IPS-18c (cell line): ENCODE measurements at regions not wholly inside any gene's neighbourhood (a gene's known extent, or its start where the extent isn't known, plus 50 kb on each side); places are given as distances from the start of the nearest gene placed in this dataset.
"Not testable (repeated sequence)": the region's sequence is repeated elsewhere in the genome, so short reads cannot be mapped to it uniquely, and the experiment has no call there.

Experiments
- H3K4me3 ChIP-seq: 2 replicates; pipeline ENCODE4 v1.7.0; 2013; ENCODE audit warnings: low read depth, mild to moderate bottlenecking, low read length, moderate library complexity; ENCODE audit not compliant: insufficient read depth
- H3K9me3 ChIP-seq: one replicate; pipeline ENCODE4 v1.6.1; 2013; ENCODE audit warnings: mild to moderate bottlenecking, low read length, moderate library complexity; ENCODE audit not compliant: control insufficient read depth, insufficient read depth

DNA sequence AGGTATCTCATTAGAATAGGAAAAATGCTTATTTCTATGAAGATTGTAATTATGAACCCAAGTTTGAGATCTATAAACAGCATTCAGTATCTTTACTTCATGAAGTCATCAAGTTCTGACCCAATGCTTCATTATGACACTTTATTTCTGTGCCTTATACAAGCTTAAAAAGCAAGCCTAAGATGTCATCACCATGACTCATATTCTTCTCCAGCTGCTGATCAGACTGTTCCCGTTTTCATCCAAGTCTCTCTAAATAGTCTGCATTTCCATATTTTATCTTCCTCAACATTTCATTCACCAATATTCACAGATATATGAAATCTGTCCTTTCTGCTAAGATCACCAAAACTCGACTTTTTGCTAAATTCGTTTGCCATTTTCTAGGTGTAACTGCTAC is 1247.2 kb upstream of the PRR20A start:
- no peak overlapping the region for H3K4me3 ChIP-seq
- H3K9me3 ChIP-seq, result no peaks in the 10 kb centered on the region

DNA sequence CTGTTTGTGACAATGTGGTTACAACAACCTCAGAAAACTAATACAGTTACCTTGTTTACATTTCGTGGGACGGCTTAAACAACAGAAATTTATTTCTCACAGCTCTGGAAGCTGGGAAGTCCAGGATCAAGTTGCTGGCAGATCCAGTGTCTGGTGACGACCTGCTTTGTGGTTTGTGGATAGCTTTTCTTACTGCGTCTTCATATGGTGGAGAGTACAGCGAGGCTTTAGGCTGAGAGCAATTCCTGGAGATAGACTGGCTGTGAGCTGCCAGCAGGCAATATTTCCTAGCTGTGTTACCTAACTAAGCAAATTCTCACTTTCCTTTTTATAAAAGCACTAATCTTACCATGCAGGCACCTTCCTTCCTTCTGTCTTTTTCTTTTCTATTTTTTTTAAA is 1203.5 kb upstream of the PRR20A start:
- Histone ChIP-seq H3K9me3 (no peaks in the 10 kb centered on the region), H3K4me3 (no peak overlapping the region)

DNA sequence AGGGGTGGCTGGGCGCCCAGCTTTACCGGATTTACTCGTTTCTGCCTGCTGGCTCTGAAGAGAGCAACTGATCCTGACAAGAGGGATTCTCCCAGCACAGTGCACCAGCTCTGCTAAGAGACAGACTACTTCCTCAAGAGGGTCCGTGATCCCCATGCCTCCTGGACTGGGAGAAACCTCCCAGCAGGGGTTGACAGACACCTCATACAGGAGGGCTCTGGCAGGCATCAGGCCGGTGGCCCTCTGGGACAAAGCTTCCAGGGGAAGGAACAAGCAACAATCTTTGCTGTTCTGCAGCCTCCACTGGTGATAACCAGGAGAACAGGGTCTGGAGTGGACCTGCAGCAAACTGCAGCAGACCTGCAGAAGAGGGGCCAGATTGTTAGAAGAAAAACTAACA is 1192.5 kb upstream of the PRR20A start:
- no peak overlapping the region for H3K4me3 ChIP-seq
- H3K9me3 ChIP-seq, result no peaks in the 10 kb centered on the region

DNA sequence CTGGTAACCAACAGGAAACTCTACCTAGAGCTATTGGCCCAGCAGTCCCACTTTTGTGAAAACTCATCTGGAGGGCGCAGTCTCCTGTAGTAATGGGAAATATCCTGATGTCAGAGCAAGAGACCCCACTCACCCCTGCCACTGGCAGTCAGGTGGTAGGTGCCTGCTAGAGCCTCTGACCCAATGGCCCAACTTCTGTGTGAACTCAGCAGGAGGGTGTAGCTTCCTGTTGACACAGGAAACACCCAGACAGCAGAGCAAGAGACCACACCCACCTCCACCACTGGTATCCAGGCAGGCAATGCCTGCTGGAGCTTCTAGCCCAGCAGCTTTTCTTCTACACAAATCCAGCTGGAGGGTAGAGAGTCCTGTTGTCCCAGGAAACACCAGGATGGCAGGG is 1176.8 kb upstream of the PRR20A start:
- Histone ChIP-seq H3K9me3 (no peaks in the 10 kb centered on the region), H3K4me3 (no peak overlapping the region)

DNA sequence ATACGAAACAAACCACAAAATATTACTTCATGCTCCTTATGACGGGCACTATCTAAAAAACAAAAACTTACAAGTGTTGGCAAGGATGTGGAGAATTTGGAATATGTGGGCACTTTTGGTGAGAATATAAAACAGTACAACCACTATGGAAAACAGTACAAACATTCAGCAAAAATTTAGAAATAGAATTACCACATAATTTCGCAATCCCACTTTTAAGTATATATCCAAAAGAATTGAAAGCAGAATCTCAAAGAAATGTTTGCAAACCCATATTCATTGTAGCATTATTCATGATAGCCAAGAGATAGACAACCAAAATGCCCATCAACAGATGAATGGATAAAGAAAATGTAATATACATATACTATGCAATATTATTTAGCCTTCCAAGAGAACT is 1173.7 kb upstream of the PRR20A start:
- Histone ChIP-seq H3K4me3 (no peak overlapping the region), H3K9me3 (no peaks in the 10 kb centered on the region)

DNA sequence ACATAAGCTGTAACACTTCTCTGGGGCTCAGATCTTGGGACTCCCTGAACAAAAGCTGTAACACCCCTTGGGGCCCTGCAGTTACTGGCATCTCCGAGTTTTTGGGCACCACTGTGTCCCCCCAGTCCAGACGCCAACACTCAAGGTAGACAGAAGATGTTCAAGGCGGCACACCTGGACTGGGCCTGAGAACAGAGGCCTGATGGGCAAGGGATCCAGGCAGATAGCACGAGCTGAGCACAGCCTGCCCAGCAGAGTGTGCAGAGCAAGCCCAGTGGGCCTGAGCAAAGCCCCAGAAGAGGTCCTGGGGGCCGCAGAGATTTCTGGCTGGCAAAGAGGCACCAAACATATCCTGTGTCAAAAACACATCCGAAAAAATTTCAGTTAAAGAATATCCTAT is 1163.3 kb upstream of the PRR20A start:
- H3K9me3 ChIP-seq, result no peaks in the 10 kb centered on the region
- H3K4me3 ChIP-seq, result no peak overlapping the region

DNA sequence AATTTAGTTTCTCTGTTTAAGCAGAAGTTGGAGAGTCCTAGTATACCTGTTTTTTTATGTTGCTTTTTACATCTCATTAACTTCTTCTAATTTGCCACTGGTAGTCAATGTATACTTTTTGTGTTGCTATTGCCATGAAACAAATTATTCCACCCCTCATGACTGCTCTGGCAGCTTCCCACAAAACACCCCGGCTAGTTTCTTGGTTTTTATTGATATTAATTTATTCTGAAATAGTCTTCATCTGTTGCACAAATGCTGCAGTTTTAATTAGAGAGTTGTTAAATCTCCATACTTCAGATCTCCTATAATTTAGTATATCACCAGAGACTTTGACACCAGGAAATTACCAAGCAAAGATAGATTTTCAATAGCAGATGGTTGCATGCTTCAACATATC is 1159.3 kb upstream of the PRR20A start:
- no peaks in the 10 kb centered on the region for H3K9me3 ChIP-seq
- H3K4me3 ChIP-seq, result no peak overlapping the region

DNA sequence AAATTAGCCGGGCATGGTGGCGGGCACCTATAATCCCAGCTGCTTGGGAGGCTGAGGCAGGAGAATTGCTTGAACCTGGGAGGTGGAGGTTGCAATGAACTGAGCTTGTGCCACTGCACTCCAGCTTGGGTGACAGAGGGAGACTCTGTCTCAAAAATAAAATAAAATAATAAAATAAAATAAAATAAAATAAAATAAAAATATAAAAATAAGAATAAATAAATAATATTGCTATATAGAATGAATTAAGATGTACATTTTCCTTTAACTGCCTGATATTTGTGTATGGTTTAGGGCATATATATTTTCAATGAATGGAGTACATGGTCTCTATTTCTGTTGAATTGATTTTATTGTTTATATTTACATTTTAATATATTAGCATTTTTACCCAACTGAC is 1156.7 kb upstream of the PRR20A start:
- H3K4me3 ChIP-seq, H3K9me3 ChIP-seq: not testable (repeated sequence)

DNA sequence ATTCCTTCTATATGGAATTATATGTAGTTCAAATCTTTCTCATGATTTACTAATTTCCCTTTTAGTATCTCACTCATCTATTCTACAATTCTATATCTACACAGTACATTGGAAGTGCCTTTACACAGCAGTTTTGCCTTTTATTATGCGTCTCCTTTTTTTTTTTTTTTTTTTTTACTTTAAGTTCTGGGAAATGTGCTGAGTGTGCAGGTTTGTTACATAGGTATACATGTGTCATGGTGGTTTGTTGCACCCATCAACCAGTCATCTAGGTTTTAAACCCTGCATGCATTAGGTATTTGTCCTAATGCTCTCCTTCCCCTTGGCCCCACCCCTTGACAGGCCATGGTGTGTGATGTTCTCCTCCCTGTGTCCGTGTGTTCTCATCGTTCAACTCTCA is 1150.1 kb upstream of the PRR20A start:
- no peak overlapping the region for H3K4me3 ChIP-seq
- H3K9me3 ChIP-seq, result no peaks in the 10 kb centered on the region

DNA sequence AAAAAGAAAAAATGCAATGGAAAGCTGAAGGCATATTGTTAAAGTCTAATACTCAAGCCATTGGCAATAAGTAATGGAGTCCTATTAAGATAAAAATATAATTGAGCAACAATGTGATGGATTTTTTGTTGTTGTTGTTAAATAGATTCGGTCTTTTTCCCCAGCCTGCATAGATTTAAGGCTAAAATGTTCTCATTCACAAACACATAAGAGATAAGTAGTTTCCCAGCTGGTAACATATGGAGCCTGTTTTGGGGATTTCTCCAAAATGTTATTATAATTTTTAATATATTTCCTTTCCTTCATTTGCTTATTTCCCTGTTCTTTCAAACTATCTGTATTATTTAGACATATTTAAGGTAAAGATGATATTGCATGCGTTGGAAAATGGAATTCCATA is 1149.1 kb upstream of the PRR20A start:
- no peak overlapping the region for H3K4me3 ChIP-seq
- no peaks in the 10 kb centered on the region for H3K9me3 ChIP-seq

DNA sequence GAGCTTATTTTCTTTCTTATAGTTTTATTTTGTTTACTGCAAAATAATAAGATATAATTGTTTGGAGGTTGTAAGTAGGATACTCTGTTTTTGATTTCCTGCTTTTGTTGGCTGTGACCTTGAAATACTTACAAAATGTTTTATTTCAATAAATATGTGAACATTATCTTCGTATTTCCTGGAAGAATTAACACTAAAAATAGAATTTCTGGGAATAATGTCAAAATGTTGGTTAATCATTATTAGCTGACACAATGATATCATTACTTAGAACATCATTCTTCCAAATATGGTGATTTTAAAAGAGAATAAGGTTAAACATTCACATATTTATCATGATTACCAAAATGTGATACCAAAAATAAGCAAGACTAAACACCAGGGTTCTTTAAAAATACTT is 1148.6 kb upstream of the PRR20A start:
- no peaks in the 10 kb centered on the region for H3K9me3 ChIP-seq
- no peak overlapping the region for H3K4me3 ChIP-seq

DNA sequence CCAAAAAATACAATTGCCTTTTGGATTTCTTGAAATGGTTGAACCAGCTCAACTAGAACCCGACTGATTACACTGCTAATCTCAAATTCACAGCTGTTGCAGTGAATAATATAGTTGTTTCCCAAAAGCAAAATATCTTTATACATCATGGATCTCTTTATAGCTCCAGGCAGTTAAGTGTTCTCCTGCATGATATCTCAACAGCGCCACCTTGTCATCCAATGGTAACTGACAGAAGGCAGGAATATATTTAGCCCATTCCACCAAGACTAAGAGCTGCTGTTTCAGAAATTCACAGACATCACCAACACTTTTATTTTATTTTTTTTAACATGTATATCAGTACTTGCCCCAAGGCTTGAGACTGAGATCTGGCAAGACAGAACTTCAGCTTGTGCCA is 1141.0 kb upstream of the PRR20A start:
- H3K4me3 ChIP-seq, result no peak overlapping the region
- no peaks in the 10 kb centered on the region for H3K9me3 ChIP-seq

DNA sequence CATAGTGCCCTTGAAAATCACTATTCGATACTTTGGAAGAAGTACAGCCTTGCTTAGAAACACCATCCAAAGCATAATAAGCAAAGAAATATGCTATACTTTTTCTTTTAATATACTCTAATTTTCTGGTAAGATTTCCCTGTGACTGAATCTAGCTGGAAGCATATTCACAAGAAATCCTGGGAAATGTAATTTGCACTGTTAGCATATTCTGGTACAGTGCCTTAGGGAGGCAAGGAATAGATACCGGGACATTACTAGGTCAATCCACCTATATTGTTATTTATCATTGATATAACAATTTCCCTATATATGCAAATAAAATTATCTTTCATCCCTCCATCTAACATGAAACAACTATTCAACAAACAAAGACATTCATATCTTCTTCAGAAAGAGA is 1131.3 kb upstream of the PRR20A start:
- Histone ChIP-seq H3K9me3 (no peaks in the 10 kb centered on the region), H3K4me3 (no peak overlapping the region)

DNA sequence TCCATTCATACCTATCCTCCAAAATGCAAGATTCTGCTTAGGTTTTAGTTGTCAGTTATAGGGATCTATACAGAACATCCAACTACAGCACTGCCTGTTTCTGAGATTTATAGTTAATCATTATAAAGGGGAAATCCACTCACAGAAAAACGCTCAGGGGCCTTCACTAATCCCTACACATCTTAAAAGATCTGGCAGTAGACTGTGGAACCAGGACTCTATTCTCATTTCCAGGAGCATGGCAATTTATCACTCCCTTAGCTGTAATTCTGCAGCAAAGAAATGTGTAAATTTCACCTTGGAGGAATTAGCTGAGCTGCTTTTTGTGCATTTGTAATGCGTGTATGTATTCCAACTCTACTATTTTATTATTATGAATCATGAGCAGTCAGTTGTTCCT is 1128.1 kb upstream of the PRR20A start:
- Histone ChIP-seq H3K4me3 (no peak overlapping the region), H3K9me3 (no peaks in the 10 kb centered on the region)

DNA sequence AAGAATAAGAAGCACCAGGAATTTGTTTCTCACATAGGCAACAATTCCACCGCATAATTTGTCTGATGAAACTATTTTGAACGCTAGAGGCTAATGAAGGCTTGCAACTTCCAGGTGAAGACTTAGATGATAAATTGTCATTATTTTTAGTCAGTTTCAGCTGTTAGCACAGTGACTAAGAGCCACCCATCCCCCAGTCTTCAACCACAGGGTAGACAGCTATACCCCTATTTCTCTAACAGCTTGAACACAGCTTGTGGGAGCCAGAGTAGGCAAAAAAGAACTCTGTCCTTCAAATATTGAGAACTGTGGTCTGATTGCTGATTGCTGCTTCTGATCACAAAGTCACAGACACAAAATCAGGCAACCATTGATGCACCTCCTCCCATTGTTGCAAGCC is 1124.8 kb upstream of the PRR20A start:
- no peak overlapping the region for H3K4me3 ChIP-seq
- no peaks in the 10 kb centered on the region for H3K9me3 ChIP-seq

DNA sequence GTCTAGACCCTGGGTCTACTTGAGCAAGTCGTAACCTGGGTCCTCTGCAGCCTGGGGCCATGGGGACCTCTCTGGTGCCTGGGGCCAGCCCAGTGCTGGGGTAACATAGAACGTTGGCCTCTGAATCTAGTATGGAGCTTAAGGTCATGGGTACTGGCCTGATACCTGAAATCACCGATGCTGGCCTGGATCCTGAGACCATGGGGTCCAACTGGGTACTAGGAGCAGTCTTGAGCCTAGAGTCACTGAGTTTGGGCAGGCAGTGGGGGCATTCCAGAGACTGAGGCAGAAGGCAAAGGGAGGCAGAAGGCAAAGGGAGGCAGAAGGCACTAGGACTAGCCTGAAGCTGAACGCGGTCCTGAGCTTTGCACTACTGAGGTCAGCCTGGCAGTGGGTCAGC is 1121.1 kb upstream of the PRR20A start:
- H3K4me3 ChIP-seq, result no peak overlapping the region

DNA sequence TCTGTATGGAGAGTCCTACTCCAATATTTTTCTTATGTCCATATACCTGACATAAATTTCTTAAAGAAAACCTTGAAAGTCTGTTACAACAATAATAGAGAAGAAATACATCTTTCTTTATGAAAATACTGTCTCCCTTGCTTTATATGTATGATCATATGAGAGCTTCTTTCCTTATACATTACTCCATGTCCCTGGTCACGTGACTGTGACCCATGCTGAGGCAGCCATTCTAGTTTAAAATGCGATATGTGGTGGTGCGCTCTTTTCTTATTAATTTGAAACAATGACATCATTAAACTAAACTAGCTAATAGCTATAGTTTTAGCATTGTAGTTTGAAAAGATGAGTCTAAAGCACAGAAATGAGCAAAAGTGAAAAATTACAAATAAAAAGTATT is 1120.3 kb upstream of the PRR20A start:
- no peaks in the 10 kb centered on the region for H3K9me3 ChIP-seq

More for the DNA sequence above, 1121.1 kb upstream of the PRR20A start:
- no peaks in the 10 kb centered on the region for H3K9me3 ChIP-seq

DNA sequence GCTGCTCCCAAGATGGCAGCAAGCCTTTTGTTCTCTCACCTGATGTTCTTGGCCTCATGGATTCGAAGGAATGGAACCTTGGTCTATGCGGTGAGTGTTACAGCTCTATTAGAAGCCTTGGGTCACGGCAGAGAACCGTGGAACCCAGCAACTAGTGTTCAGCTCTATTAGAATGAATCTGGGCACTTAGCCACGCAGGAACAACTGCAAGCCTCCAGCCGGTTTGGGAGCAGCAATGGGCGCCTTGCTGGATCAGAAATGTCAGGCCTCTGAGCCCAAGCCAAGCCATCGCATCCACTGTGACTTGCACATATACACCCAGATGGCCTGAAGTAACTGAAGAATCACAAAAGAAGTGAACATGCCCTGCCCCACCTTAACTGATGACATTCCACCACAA is 1100.7 kb upstream of the PRR20A start:
- Histone ChIP-seq H3K9me3 (no peaks in the 10 kb centered on the region), H3K4me3 (no peak overlapping the region)

More for the DNA sequence above, 1120.3 kb upstream of the PRR20A start:
- no peak overlapping the region for H3K4me3 ChIP-seq

DNA sequence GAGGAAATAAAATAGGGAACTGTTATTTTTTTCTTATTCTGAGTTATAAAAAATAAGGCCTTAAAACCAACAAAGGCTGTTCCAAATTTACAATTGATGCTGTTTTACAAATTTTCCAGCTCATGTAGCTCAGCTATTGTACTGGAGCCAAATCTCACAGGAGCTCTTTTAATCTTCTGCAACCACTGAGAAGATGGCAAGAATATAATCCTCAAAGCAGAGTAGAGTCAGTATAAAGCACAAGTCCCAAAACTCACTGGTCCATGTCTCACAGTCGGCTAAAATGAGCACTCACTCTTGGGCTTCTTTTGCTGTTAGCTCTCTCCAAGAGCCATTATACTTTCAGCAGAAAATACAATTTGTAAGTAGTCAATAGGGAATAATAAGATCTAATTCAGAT is 1074.4 kb upstream of the PRR20A start:
- Histone ChIP-seq H3K9me3 (no peaks in the 10 kb centered on the region), H3K4me3 (no peak overlapping the region)

DNA sequence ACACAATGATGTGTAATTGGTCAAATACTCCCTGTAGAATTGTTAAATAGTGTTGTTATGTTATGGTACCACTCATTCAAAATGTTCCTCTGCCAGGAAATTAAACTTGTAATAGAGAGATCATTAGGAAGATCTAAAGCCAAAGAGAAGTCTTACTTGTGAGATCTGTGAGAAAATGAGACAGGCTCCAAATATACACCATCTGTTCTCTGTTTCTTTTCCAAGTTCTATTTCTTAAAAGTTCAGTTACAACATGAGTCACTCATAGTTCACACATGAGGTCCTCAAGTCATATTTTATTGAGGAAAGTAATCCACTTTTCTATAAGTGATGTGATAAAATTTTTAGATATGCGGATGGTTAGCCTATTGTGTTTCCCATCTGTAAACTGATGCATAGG is 1038.1 kb upstream of the PRR20A start:
- Histone ChIP-seq H3K9me3 (no peaks in the 10 kb centered on the region), H3K4me3 (no peak overlapping the region)
